HG02759 (cell line): ENCODE measurements at regions not wholly inside any gene's neighbourhood (a gene's known extent, or its start where the extent isn't known, plus 50 kb on each side); places are given as distances from the start of the nearest gene placed in this dataset.
"Not testable (repeated sequence)": the region's sequence is repeated elsewhere in the genome, so short reads cannot be mapped to it uniquely, and the experiment has no call there.

Experiments
- ATAC-seq: cut with Tn5 transposase; IDR thresholded peaks from one replicate; pipeline ENCODE4 v1.9.1; 2021; ENCODE audit warnings: mild to moderate bottlenecking, moderate library complexity; ENCODE audit not compliant: unreplicated experiment

GRCh38 chr18:73563901-73564472 is 583.6 kb downstream of the FBXO15 start:
- ATAC-seq: no peak

- ATAC-seq: no peak
Measured at GRCh38 chr18:73563345-73563744, 584.3 kb downstream of the FBXO15 start.

GRCh38 chr18:73556904-73557303 is 590.7 kb downstream of the FBXO15 start:
- ATAC-seq: no peak

DNA sequence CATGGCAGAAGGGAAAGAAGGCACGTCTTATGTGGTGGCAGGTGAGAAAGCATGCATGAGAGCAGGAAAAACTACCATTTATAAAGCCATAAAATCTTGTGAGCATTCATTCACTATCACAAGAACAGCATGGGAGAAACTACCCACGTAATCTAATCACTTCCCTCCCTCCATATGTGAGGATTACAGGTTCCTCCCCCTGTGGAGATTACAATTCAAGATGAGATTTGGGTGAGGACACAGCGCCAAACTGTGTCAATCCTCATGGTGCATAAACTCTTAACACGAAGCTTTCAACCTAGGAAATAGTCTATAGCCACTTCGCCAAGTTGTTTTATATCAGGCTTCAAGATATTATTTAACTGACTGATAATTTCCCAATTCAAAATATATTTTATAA is 595.5 kb downstream of the FBXO15 start:
- ATAC-seq: no peak

- ATAC-seq: no peak
Measured at GRCh38 chr18:73551211-73551610, 596.4 kb downstream of the FBXO15 start.

GRCh38 chr18:73549236-73549635 is 598.4 kb downstream of the FBXO15 start:
- no peak for ATAC-seq

GRCh38 chr18:73545472-73545871 is 602.2 kb downstream of the FBXO15 start:
- no peak for ATAC-seq

DNA sequence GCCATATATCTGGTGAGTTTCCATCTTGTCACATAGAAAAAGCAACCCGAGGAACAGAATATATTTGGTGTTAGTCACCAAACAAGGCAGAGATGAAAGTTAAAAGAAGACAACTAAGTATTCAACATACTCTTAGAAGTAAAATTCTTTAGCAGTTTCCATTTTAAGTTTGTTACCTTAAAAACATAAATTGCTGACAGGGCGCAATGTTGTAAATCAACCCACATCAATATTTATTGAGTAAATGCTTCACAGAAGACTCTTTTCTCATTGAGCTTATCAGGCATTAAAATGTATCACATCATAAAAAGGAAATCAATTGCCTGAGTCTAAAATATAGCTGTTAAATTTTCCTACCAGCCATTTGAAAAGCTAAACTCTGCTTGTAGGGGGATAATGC is 603.0 kb downstream of the FBXO15 start:
- ATAC-seq: no peak

DNA sequence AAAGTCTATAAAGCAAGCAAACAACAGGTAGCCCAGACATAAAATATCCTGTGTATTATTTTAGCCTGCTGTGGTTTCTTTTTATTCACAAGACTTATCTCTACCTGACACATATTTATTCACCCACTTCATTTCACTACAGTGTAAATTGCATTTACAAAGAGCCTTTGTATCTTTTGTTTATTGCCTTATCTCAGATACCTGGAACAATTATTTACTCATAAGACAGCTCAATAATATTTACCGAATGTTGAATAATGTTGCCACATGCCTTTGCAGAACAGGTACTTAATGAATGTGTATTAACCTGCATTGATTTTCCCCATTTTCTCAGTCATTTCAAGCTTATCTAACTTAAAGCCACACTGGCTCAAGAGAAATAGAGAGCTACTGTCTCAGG is 603.6 kb downstream of the FBXO15 start:
- no peak for ATAC-seq

DNA sequence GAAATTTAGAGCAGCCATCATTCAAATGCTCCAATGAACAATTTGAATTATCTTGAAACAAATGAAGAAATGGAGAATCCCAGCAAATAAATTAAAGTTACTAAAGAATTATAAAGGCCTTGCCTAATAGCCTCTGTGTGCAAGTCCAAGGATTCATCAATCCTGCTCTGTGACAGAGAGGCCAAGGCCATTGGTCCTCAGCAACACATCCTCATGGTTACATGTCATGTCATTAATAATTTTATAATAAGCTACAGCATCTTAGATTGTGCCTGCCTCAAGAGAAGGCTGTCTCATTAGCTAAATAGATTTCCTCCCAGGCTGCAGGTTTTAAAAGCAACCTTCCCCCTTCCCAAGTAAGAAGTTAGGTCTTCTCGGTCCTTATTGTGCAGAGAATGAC is 611.6 kb downstream of the FBXO15 start:
- no peak for ATAC-seq

- no peak for ATAC-seq
Measured at GRCh38 chr18:73535189-73535588, 612.4 kb downstream of the FBXO15 start.

- ATAC-seq: no peak
Measured at GRCh38 chr18:73531601-73532000, 616.0 kb downstream of the FBXO15 start.

- no peak for ATAC-seq
Measured at GRCh38 chr18:73528066-73528465, 619.6 kb downstream of the FBXO15 start.

DNA sequence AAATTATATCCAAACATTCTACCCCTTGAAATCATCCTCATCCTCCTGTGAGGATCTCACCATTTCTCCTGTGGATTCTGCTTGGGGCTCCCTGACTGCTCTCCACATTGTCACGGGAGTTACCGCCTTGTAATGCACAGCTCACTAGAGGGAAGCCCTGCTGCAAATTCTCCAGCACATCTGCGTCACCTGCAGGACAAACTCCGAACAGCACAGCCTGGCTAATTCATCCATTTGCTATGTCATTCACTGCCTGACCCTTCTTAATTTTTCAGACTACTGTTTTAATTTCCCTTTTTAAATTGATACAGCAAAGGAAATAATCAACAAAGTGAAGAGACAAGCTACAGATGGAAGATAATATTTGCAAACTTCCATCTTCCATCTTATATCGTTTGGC is 627.4 kb downstream of the FBXO15 start:
- ATAC-seq: no peak

DNA sequence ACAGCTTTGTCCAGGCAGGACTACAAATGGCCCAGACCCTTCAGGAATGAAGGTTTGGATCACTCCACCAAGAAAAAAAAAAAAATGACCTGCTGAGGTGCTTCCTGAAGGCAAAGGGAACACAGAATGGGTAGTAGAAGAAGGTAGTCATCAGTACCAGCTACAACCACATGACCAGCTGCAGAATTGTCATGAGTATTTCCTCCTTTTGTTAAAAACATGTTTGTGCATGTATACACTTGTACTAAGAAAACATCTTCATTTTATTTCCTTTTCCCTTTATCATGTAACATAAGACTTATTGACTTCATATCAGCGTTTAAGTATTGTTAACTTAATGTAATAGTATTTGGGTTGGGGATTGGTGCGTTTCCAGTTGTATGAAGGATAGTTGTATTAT is 631.6 kb downstream of the FBXO15 start:
- not testable (repeated sequence) for ATAC-seq

DNA sequence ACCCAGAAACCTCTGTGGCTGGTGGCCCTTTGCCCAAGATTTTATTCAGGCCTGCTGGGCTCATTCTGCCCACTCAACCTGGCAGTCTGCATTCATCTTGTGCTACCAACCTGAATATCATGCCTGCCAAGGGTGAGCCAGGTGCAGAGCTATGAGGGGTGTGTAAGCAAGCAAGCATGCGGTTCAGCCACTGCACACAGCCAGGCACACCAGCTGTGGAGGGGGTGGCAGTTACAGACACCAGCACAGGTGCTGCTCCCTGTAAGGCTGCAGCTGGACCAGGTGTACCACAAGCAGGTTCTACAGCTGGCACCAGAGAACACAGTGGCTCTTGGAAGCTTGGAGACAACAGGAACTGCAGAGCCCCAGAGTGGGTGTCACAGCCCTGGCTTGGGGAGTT is 633.2 kb downstream of the FBXO15 start:
- no peak for ATAC-seq

- no peak for ATAC-seq
Measured at GRCh38 chr18:73511771-73512503, 635.7 kb downstream of the FBXO15 start.

DNA sequence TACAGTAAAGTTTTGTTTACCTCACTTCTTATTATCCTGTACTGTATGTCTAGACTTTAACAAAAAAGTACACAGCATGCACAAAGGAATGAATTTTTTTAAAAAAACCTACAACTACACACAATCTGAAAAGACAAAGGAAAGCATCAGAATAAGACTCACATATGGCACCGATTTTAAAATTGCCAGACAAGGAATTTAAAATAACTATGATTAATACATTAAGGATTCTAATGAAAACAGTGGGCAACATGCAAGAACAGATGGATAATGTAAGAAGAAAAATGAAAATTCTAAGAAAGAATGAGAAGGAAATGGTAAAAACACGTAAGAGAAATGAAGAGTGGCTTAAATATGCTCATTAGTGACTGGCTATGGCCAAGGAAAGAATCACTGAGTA is 638.2 kb downstream of the FBXO15 start:
- no peak for ATAC-seq

DNA sequence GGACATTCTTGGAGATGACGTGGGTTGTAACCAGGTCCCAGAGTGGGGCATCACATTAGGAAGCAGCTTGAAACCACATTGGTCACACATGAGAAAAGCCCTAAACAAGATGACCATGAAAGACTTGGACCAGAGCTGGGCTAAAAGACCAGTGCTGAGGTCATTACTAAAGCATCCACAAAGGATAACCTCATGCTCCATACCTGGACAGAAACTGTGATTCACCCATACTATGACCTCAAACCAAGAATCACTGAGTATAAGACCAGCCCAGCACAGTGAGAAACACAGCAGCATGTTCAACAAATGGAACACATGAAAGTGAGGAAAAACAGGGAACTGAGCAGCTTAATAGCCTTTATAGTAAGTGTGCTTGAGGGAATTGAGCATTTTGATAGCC is 635.5 kb upstream of the NETO1 start:
- ATAC-seq: no peak

DNA sequence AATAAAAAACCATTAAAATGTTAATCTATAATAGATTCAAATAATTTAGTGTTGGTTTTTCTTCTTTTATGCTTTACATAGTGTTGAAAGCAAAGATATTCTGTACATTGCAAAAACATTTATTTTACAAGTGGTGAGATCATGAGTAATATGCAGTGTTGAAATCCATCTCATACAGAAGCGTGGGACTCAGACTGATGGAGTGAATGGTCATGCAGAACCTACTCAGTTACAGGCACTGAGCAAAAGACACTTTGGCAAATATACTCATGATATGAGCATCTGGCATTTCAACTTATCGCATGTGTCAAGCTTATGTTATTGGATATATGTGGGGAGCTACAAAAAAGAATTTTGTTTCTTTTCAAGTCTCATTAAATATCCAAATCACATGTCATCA is 620.2 kb upstream of the NETO1 start:
- no peak for ATAC-seq

DNA sequence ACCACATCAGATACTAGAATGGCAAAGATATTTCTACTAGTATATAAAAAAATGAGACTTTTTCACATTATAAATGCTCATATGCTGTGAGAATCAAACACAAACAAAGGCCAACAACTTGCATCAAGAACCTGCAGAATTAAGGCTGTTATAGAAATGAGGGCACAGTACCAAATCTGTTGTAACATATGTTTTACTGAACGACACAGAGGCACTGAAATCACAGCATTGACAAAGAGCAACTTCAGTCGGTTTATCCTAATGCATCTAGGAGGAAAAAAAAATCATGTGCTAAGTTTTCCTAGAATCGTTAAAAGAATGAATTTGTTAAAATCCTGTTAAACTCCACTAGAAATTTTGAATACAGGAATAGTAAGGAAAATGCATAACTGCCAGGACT is 617.4 kb upstream of the NETO1 start:
- no peak for ATAC-seq

GRCh38 chr18:73482901-73483300 is 615.1 kb upstream of the NETO1 start:
- ATAC-seq: no peak

DNA sequence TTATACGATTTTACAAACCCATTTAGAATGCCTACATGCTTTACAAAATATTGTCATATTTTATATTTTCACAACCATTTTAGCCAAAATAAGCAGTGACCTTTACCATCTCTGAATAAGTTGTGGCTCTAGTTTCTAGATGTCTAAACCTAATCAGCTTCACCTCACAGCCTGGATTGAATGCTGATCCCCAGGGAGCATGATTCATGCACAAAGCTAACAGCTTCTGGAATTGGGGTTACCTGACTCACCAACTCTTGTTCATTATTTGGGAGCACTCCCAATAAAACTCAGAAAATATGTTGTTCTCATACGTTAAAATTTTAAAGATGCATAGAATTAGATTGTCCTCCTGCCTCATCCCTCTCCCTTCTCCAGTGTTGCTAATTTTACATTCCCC is 611.7 kb upstream of the NETO1 start:
- no peak for ATAC-seq
